Osteocyte (in vitro differentiated cells): ENCODE measurements at regions not wholly inside any gene's neighbourhood (a gene's known extent, or its start where the extent isn't known, plus 50 kb on each side); places are given as distances from the start of the nearest gene placed in this dataset.
"Not testable (repeated sequence)": the region's sequence is repeated elsewhere in the genome, so short reads cannot be mapped to it uniquely, and the experiment has no call there.

Experiments used
- DNase-seq: peaks from one replicate; pipeline ENCODE4 v3.0.0; 2021; ENCODE audit warnings: mixed read lengths; ENCODE audit not compliant: unreplicated experiment; ENCODE audit errors: extremely low spot score
- H3K27ac Mint-ChIP-seq: one replicate; pipeline ENCODE4 v1.8.0; 2021; ENCODE audit warnings: mild to moderate bottlenecking, mixed read lengths; ENCODE audit not compliant: unreplicated experiment
- H3K27me3 Mint-ChIP-seq: one replicate; pipeline ENCODE4 v1.8.0; 2021; ENCODE audit warnings: mixed read lengths; ENCODE audit not compliant: unreplicated experiment
- H3K36me3 Mint-ChIP-seq: one replicate; pipeline ENCODE4 v1.8.0; 2021; ENCODE audit warnings: mixed read lengths; ENCODE audit not compliant: unreplicated experiment
- H3K4me1 Mint-ChIP-seq: one replicate; pipeline ENCODE4 v1.8.0; 2021; ENCODE audit warnings: mixed read lengths; ENCODE audit not compliant: unreplicated experiment
- H3K4me3 Mint-ChIP-seq: one replicate; pipeline ENCODE4 v1.8.0; 2021; ENCODE audit warnings: mild to moderate bottlenecking, moderate library complexity, mixed read lengths; ENCODE audit not compliant: unreplicated experiment
- H3K9me3 Mint-ChIP-seq: one replicate; pipeline ENCODE4 v1.8.0; 2021; ENCODE audit warnings: mixed read lengths; ENCODE audit not compliant: unreplicated experiment
- CTCF ChIP-seq: fragments of 200-600 bp; sonication (generic); IDR thresholded peaks from 2 replicates; pipeline ENCODE4 v1.5.0; 2021; ENCODE audit warnings: antibody characterized with exemption, mild to moderate bottlenecking, moderate library complexity

- TF ChIP-seq CTCF: no peak
- Mint-ChIP-seq H3K4me1 (no peaks in the 10 kb centered on the region), H3K9me3 (peaks cover 9% of the 10 kb centered on the region), H3K4me3 (no peak overlapping the region), H3K27ac (no peak overlapping the region), H3K36me3 (no peaks in the 10 kb centered on the region), H3K27me3 (peaks cover 14% of the 10 kb centered on the region)
- DNase-seq: no peak
These were observed 289.1 kb upstream of the PREP start for GRCh38 chr6:105691971-105692370.

- Mint-ChIP-seq H3K27me3 (peaks cover 10% of the 10 kb centered on the region), H3K27ac (no peak overlapping the region), H3K36me3 (no peaks in the 10 kb centered on the region), H3K9me3 (peaks cover 13% of the 10 kb centered on the region), H3K4me1 (no peaks in the 10 kb centered on the region), H3K4me3 (no peak overlapping the region)
- DNase-seq: no peak
- TF ChIP-seq CTCF: no peak
These were observed 288.2 kb upstream of the PREP start for GRCh38 chr6:105691081-105691480.

- no peak overlapping the region for H3K4me3 Mint-ChIP-seq
- peaks cover 6% of the 10 kb centered on the region for H3K27me3 Mint-ChIP-seq
- DNase-seq: no peak
These were observed 285.7 kb upstream of the PREP start for GRCh38 chr6:105688573-105688972.

GRCh38 chr6:105686793-105687192 lies 283.9 kb upstream of the PREP start:
- H3K27me3 Mint-ChIP-seq, H3K4me1 Mint-ChIP-seq, DNase-seq, H3K4me3 Mint-ChIP-seq, H3K36me3 Mint-ChIP-seq, H3K27ac Mint-ChIP-seq: not testable (repeated sequence)
- peaks cover 15% of the 10 kb centered on the region for H3K9me3 Mint-ChIP-seq

More at GRCh38 chr6:105688573-105688972, 285.7 kb upstream of the PREP start:
- peaks cover 13% of the 10 kb centered on the region for H3K9me3 Mint-ChIP-seq
- no peaks in the 10 kb centered on the region for H3K36me3 Mint-ChIP-seq
- H3K27ac Mint-ChIP-seq: no peak overlapping the region
- no peaks in the 10 kb centered on the region for H3K4me1 Mint-ChIP-seq
- TF ChIP-seq CTCF: no peak

GRCh38 chr6:105681061-105681460 lies 278.2 kb upstream of the PREP start:
- Mint-ChIP-seq H3K36me3 (no peaks in the 10 kb centered on the region), H3K9me3 (peaks cover 12% of the 10 kb centered on the region), H3K4me1 (no peaks in the 10 kb centered on the region), H3K4me3 (no peak overlapping the region), H3K27me3 (no peaks in the 10 kb centered on the region), H3K27ac (no peak overlapping the region)
- no peak for DNase-seq
- TF ChIP-seq CTCF: no peak

- Mint-ChIP-seq H3K4me1 (no peaks in the 10 kb centered on the region), H3K27ac (no peak overlapping the region), H3K27me3 (no peaks in the 10 kb centered on the region), H3K4me3 (no peak overlapping the region), H3K36me3 (no peaks in the 10 kb centered on the region), H3K9me3 (peaks cover 12% of the 10 kb centered on the region)
- no peak for TF ChIP-seq CTCF
- no peak for DNase-seq
These were observed 277.2 kb upstream of the PREP start for GRCh38 chr6:105680131-105680530.
